HEK293T (cell line): ENCODE measurements at regions not wholly inside any gene's neighbourhood (a gene's known extent, or its start where the extent isn't known, plus 50 kb on each side); places are given as distances from the start of the nearest gene placed in this dataset.

Experiments used
- CTCF ChIA-PET: fragments of 350-600 bp; formaldehyde crosslinking; extraction: SDS; loops from one replicate; lab custom pipeline; 2021; ENCODE audit warnings: antibody characterized with exemption, inconsistent platforms; lab: Yijun Ruan, JAX
- POLR2A ChIA-PET: fragments of 350-600 bp; formaldehyde crosslinking; extraction: SDS; loops from one replicate; lab custom pipeline; 2020; ENCODE audit warnings: antibody characterized with exemption, inconsistent platforms; lab: Yijun Ruan, JAX
- DNase-seq: peaks from one replicate; pipeline ENCODE4 v3.0.0; 2012; ENCODE audit warnings: mixed read lengths; ENCODE audit errors: extremely low spot score
- ARNT ChIP-seq: fragments of 450-650 bp; IDR thresholded peaks from 2 replicates; pipeline ENCODE4 v1.6.1; 2017; ENCODE audit warnings: mild to moderate bottlenecking
- BHLHE40 ChIP-seq: fragments of 450-650 bp; IDR thresholded peaks from 2 replicates; pipeline ENCODE4 v1.6.1; 2016; ENCODE audit warnings: mild to moderate bottlenecking, moderate library complexity, borderline replicate concordance
- CTBP1 ChIP-seq: fragments of 450-650 bp; IDR thresholded peaks from 2 replicates; pipeline ENCODE4 v1.6.1; 2016; ENCODE audit warnings: borderline replicate concordance
- ELF4 ChIP-seq: fragments of 450-650 bp; IDR thresholded peaks from 2 replicates; pipeline ENCODE4 v1.6.1; 2017; ENCODE audit warnings: antibody characterized with exemption
- FOXA1 ChIP-seq: fragments of 450-650 bp; IDR thresholded peaks from 2 replicates; pipeline ENCODE4 v1.6.1; 2016; ENCODE audit warnings: mild to moderate bottlenecking
- FOXK2 ChIP-seq: fragments of 450-650 bp; IDR thresholded peaks from 2 replicates; pipeline ENCODE4 v1.6.1; 2016; ENCODE audit warnings: mild to moderate bottlenecking
- FOXM1 ChIP-seq: fragments of 450-650 bp; IDR thresholded peaks from 2 replicates; pipeline ENCODE4 v1.6.1; 2017; ENCODE audit warnings: mild to moderate bottlenecking, borderline replicate concordance
- HDGF ChIP-seq: fragments of 450-650 bp; IDR thresholded peaks from 2 replicates; pipeline ENCODE4 v1.6.1; 2017; ENCODE audit warnings: antibody characterized with exemption, borderline replicate concordance
- L3MBTL2 ChIP-seq: fragments of 450-650 bp; conservative IDR thresholded peaks from 2 replicates; pipeline ENCODE4 v1.6.1; 2016; ENCODE audit warnings: mild to moderate bottlenecking
- LEF1 ChIP-seq: fragments of 450-650 bp; IDR thresholded peaks from 2 replicates; pipeline ENCODE4 v1.6.1; 2017; ENCODE audit warnings: mild to moderate bottlenecking, borderline replicate concordance
- NFRKB ChIP-seq: fragments of 450-650 bp; IDR thresholded peaks from 2 replicates; pipeline ENCODE4 v1.6.1; 2016; ENCODE audit warnings: mild to moderate bottlenecking, moderate library complexity
- SP1 ChIP-seq: fragments of 450-650 bp; IDR thresholded peaks from 2 replicates; pipeline ENCODE4 v1.6.1; 2017
- SUZ12 ChIP-seq: fragments of 450-650 bp; IDR thresholded peaks from 2 replicates; pipeline ENCODE4 v1.6.1; 2016; ENCODE audit warnings: mild to moderate bottlenecking
- TARDBP ChIP-seq: fragments of 450-650 bp; IDR thresholded peaks from 2 replicates; pipeline ENCODE4 v1.6.1; 2016
- ZNF384 ChIP-seq: fragments of 450-650 bp; IDR thresholded peaks from 2 replicates; pipeline ENCODE4 v1.6.1; 2016
- TF ChIP-seq, protein P1 (sequence below): fragments of 450-650 bp; IDR thresholded peaks from 2 replicates; pipeline ENCODE4 v1.6.1; 2016

DNA sequence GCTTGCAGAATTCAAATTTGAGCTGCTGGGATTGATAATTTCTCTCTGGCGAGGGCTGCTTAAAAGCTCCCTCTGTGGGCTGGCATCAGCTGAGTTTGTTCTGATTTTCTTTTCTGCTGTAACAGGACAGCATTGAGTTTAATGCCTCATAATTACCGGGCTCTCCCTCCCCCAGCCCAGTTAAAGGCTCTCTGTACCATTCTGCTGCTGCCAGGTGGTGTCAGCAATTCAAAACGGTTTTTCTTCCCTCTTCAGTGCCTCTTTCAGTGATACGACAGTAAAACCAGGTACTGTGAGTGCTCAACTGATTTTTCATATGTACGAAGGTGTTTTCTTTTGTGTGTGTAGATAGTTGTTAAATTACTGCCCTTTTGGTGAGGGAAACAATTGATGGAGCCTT is 509.3 kb upstream of the CTNND2 start:
- TF ChIP-seq SUZ12 (no peak), HDGF (no peak), FOXM1 (no peak), CTBP1 (no peak), FOXK2 (no peak), FOXA1 (no peak), ELF4 (no peak), ZNF384 (no peak)
- DNase-seq, result no peak
- ChIA-PET CTCF (no interaction called here), POLR2A (no interaction called here)

GRCh38 chr5:12413075-12413474 is 508.8 kb upstream of the CTNND2 start:
- ChIA-PET POLR2A (no interaction called here), CTCF (no interaction called here)
- no peak for DNase-seq
- TF ChIP-seq TARDBP (no peak), SP1 (no peak), NFRKB (no peak), LEF1 (no peak), FOXM1 (no peak), ZNF384 (no peak), CTBP1 (no peak), L3MBTL2 (no peak), BHLHE40 (no peak), FOXK2 (no peak), ELF4 (no peak)
- TF ChIP-seq, protein P1, sequence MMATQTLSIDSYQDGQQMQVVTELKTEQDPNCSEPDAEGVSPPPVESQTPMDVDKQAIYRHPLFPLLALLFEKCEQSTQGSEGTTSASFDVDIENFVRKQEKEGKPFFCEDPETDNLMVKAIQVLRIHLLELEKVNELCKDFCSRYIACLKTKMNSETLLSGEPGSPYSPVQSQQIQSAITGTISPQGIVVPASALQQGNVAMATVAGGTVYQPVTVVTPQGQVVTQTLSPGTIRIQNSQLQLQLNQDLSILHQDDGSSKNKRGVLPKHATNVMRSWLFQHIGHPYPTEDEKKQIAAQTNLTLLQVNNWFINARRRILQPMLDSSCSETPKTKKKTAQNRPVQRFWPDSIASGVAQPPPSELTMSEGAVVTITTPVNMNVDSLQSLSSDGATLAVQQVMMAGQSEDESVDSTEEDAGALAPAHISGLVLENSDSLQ, result no peak

GRCh38 chr5:12399868-12400267 is 495.6 kb upstream of the CTNND2 start:
- CTCF ChIA-PET, result no interaction called here
- TF ChIP-seq, protein P1, result no peak
- TF ChIP-seq SP1 (no peak), BHLHE40 (no peak), TARDBP (no peak), ARNT (no peak), CTBP1 (no peak), FOXM1 (no peak), SUZ12 (no peak), FOXA1 (no peak), FOXK2 (no peak), ELF4 (no peak), HDGF (no peak), L3MBTL2 (no peak)
- POLR2A ChIA-PET, result no interaction called here
- no peak for DNase-seq

- TF ChIP-seq NFRKB (no peak), SP1 (no peak), ARNT (no peak), FOXM1 (no peak), L3MBTL2 (no peak), ZNF384 (no peak), SUZ12 (no peak), ELF4 (no peak), TARDBP (no peak), HDGF (no peak), BHLHE40 (no peak), LEF1 (no peak), CTBP1 (no peak), FOXK2 (no peak), FOXA1 (no peak)
- TF ChIP-seq, protein P1, result no peak
- ChIA-PET POLR2A (no interaction called here), CTCF (no interaction called here)
- no peak for DNase-seq
Measured at GRCh38 chr5:12392246-12392645, 488.0 kb upstream of the CTNND2 start.

DNA sequence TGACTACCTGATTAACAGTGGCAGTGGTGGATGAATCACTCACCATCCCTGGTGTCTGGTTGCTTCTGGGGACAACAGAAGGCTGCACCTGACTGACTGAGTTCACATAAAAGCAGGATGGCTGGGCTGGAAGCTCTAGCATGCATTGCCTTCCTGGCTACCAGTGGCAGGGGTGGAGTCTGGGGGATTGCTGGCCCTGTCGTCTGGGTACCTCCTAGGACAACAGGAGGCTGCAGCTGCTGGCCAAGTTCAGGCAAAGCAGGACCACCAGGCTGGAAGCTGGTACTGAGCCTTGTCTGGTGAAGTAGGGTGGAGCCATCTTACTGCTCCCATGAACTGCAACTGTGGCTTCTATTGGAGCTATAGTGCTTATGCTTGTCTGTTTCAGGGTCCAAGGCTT is 480.8 kb upstream of the CTNND2 start:
- TF ChIP-seq BHLHE40, result no peak
- TF ChIP-seq CTBP1, result no peak
- no peak for TF ChIP-seq ZNF384
- TF ChIP-seq SP1, result no peak
- TF ChIP-seq HDGF, result no peak
- no peak for TF ChIP-seq LEF1
- TF ChIP-seq, protein P1, result no peak
- TF ChIP-seq TARDBP, result no peak
- DNase-seq, result no peak
- CTCF ChIA-PET, result no interaction called here
- POLR2A ChIA-PET, result no interaction called here

DNA sequence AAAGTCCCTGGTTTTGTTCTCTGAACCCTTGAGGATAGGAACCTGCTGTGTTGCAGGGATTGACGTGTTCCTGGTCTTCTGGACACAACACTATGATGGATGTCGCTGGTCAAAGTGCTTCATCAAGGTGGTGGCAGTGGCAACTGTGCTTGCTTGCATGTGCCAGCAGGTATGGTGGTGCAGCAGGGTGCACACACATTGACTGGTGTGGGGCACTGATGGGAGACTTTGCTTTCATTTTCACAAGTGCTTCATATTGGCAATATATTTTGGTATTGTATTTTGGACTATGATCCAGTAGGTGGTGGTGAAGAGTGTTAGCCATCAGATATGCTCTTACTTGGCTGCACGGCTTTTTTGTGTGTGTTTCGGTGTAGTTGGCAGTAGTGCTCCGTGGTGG is 479.8 kb upstream of the CTNND2 start:
- ChIA-PET POLR2A (no interaction called here), CTCF (no interaction called here)
- no peak for DNase-seq
- TF ChIP-seq TARDBP, result no peak
- TF ChIP-seq, protein P1, result no peak
- TF ChIP-seq ARNT, result no peak
- no peak for TF ChIP-seq CTBP1
- no peak for TF ChIP-seq L3MBTL2
- no peak for TF ChIP-seq FOXA1
- no peak for TF ChIP-seq HDGF
- TF ChIP-seq NFRKB, result no peak
- no peak for TF ChIP-seq FOXM1
